Suprapubic skin (tissue), 4 donors: ENCODE measurements at regions not wholly inside any gene's neighbourhood (a gene's known extent, or its start where the extent isn't known, plus 50 kb on each side); places are given as distances from the start of the nearest gene placed in this dataset.

Experiments used
- DNase-seq, 2 donors: peaks; one replicate each; pipeline ENCODE4 v3.0.0-alpha.2; 2019; ENCODE audit warnings: low spot score in 2 of 2
- H3K27ac ChIP-seq: fragments of 200-600 bp; sonication (generic); one replicate; pipeline ENCODE4 v1.5.1; 2019
- H3K27me3 ChIP-seq: fragments of 200-600 bp; sonication (generic); one replicate; pipeline ENCODE4 v1.5.1; 2019
- H3K36me3 ChIP-seq: fragments of 200-600 bp; sonication (generic); one replicate; pipeline ENCODE4 v1.5.1; 2019
- H3K4me1 ChIP-seq: fragments of 200-600 bp; sonication (generic); one replicate; pipeline ENCODE4 v1.5.1; 2019
- H3K4me3 ChIP-seq: fragments of 200-600 bp; sonication (generic); one replicate; pipeline ENCODE4 v1.5.1; 2019; ENCODE audit warnings: mild to moderate bottlenecking
- H3K9me3 ChIP-seq: fragments of 200-600 bp; sonication (generic); one replicate; pipeline ENCODE4 v1.5.1; 2019
- CTCF ChIP-seq, 2 donors: fragments of 200-600 bp in 1 of 2; fragments of 450-650 bp in 1 of 2; sonication (generic) in 1 of 2; IDR thresholded peaks; one replicate each; pipeline ENCODE4 v1.5.1; 2016 to 2019; ENCODE audit warnings: antibody characterized with exemption in 2 of 2, mild to moderate bottlenecking in 1 of 2, moderate library complexity in 1 of 2
- EP300 ChIP-seq: sonication (generic); formaldehyde crosslinking; IDR thresholded peaks from one replicate; pipeline ENCODE4 v1.6.1; 2017; ENCODE audit warnings: antibody characterized with exemption
- POLR2A ChIP-seq, 2 donors: fragments of 450-650 bp; IDR thresholded peaks; one replicate each; pipeline ENCODE4 v1.6.1; 2017; ENCODE audit warnings: antibody characterized with exemption in 2 of 2, mild to moderate bottlenecking in 2 of 2, moderate library complexity in 2 of 2
- POLR2AphosphoS5 ChIP-seq, 3 donors: sonication (generic); formaldehyde crosslinking; IDR thresholded peaks; one replicate each; pipeline ENCODE4 v1.6.1; 2017; ENCODE audit warnings: antibody characterized with exemption in 3 of 3
- WGBS: methylation state at CpG from one replicate; pipeline ENCODE4 v1.1.5; 2018; 5-methylcytosine and 5-hydroxymethylcytosine counted together

- Histone ChIP-seq H3K9me3 (no peaks in the 10 kb centered on the region), H3K4me1 (peaks cover 9% of the 10 kb centered on the region), H3K4me3 (no peak overlapping the region), H3K27me3 (no peaks in the 10 kb centered on the region), H3K36me3 (no peaks in the 10 kb centered on the region), H3K27ac (no peak overlapping the region)
- DNase-seq = no peak
- TF ChIP-seq POLR2AphosphoS5 (IDR thresholded peaks at IDR 0.05) (no peak), EP300 (no peak), POLR2A (IDR thresholded peaks at IDR 0.05) (no peak), CTCF (IDR thresholded peaks at IDR 0.05) (no peak)
- WGBS = 62% methylated on average over 7 of the region's 7 CpGs
These were observed 208.7 kb upstream of the KLF3 start for GRCh38 chr4:38455092-38455862.

GRCh38 chr4:38456096-38456495 is 207.9 kb upstream of the KLF3 start:
- TF ChIP-seq POLR2AphosphoS5 (IDR thresholded peaks at IDR 0.05) = no peak
- TF ChIP-seq CTCF (IDR thresholded peaks at IDR 0.05) = no peak
- TF ChIP-seq POLR2A (IDR thresholded peaks at IDR 0.05) = no peak
- TF ChIP-seq EP300 = no peak
- Histone ChIP-seq H3K9me3 (no peaks in the 10 kb centered on the region), H3K27me3 (no peaks in the 10 kb centered on the region), H3K36me3 (no peaks in the 10 kb centered on the region), H3K4me3 (no peak overlapping the region), H3K4me1 (peaks cover 9% of the 10 kb centered on the region), H3K27ac (no peak overlapping the region)
- WGBS = no CpG with 5 or more reads among the region's 1 CpG
- no peak for DNase-seq

DNA sequence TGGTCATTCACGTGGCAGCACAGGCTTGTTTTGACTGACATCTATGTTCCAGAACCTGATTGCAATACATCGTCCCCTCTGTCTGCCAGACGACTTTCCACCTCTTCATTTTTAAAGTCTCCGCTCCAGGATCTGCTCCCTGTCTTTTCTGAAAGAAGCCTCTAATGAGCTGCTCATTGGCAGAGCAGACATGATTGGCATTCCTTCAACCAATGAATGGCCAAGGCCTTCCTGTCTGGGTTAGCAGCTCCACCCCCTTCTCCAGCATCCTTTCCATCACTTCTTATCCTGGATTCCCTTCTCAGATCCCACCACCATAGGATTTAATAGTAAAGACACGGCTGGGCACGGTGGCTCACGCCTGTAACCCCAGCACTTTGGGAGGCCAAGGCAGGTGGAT is 202.7 kb upstream of the KLF3 start:
- H3K27me3 ChIP-seq = no peaks in the 10 kb centered on the region
- H3K27ac ChIP-seq = no peak overlapping the region
- no peak for TF ChIP-seq POLR2AphosphoS5 (IDR thresholded peaks at IDR 0.05)
- no peak for TF ChIP-seq EP300
- WGBS = 88% methylated on average over 7 of the region's 7 CpGs
- DNase-seq = no peak
- H3K36me3 ChIP-seq = no peaks in the 10 kb centered on the region
- H3K4me1 ChIP-seq = peaks cover 7% of the 10 kb centered on the region
- H3K4me3 ChIP-seq = no peak overlapping the region
- H3K9me3 ChIP-seq = no peaks in the 10 kb centered on the region

DNA sequence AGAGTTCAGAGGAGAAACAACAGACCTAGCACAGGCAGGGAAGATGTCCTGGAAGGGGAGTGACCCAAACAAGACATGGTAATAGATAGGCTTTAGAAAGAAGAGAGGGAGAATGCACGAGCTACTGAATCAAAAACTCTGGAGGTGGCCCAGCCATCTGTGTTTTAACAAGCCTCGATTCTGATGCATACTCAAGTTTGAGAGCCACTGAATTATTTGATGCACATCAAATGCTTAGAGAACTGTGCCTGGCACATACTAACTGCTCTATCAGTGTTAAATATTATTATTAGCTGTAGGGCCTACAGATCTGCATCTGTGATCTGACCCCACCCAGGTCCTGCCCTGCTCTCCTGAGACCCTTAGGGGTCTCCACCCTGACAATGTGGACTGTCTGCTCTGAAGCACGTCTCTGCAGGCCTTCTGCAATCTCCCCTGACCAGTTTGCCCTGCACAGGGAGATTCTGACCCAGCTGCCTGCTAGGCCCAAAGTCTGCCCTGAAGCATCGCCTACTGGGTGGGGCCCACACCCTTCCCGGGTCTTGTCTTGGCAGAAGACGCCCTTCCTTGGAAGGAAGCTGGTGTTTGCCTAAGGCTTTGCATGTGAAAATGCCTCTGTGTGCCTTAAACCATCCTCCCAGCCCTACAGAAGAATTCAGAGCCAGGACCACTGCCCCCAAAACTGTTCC is 201.5 kb upstream of the KLF3 start:
- Histone ChIP-seq H3K4me3 (no peak overlapping the region), H3K36me3 (no peaks in the 10 kb centered on the region), H3K27me3 (no peaks in the 10 kb centered on the region), H3K4me1 (peaks cover 5% of the 10 kb centered on the region), H3K27ac (no peak overlapping the region), H3K9me3 (no peaks in the 10 kb centered on the region)
- DNase-seq = no peak
- TF ChIP-seq POLR2AphosphoS5 (IDR thresholded peaks at IDR 0.05) (no peak), CTCF (IDR thresholded peaks at IDR 0.05) (no peak), EP300 (no peak), POLR2A (IDR thresholded peaks at IDR 0.05) (no peak)
- 26% methylated on average over 6 of the region's 6 CpGs for WGBS

GRCh38 chr4:38463268-38463958 is 200.6 kb upstream of the KLF3 start:
- 96% methylated on average over 6 of the region's 6 CpGs for WGBS
- Histone ChIP-seq H3K36me3 (no peaks in the 10 kb centered on the region), H3K9me3 (no peaks in the 10 kb centered on the region), H3K4me3 (no peak overlapping the region), H3K4me1 (peaks cover 5% of the 10 kb centered on the region), H3K27ac (no peak overlapping the region), H3K27me3 (no peaks in the 10 kb centered on the region)
- no peak for TF ChIP-seq POLR2A (IDR thresholded peaks at IDR 0.05)
- DNase-seq = no peak

GRCh38 chr4:38464328-38464727 is 199.7 kb upstream of the KLF3 start:
- no peaks in the 10 kb centered on the region for H3K36me3 ChIP-seq
- no peak for DNase-seq
- TF ChIP-seq POLR2A (IDR thresholded peaks at IDR 0.05) (no peak), EP300 (no peak), POLR2AphosphoS5 (IDR thresholded peaks at IDR 0.05) (no peak), CTCF (IDR thresholded peaks at IDR 0.05) (no peak)
- whole genome bisulfite sequencing = 80% methylated on average over 4 of the region's 4 CpGs
- no peaks in the 10 kb centered on the region for H3K27me3 ChIP-seq
- H3K27ac ChIP-seq = no peak overlapping the region
- H3K4me3 ChIP-seq = no peak overlapping the region
- peaks cover 5% of the 10 kb centered on the region for H3K4me1 ChIP-seq
- H3K9me3 ChIP-seq = no peaks in the 10 kb centered on the region
